RCC 7860 (cell line): ENCODE measurements at regions not wholly inside any gene's neighbourhood (a gene's known extent, or its start where the extent isn't known, plus 50 kb on each side); places are given as distances from the start of the nearest gene placed in this dataset.

Source experiments
- DNase-seq: peaks from one replicate; pipeline ENCODE4 v3.0.0-alpha.2; 2015; ENCODE audit warnings: low spot score
- FAIRE-seq: peaks from 2 replicates; lab custom pipeline; 2012; peaks lifted over from hg19 to GRCh38; lab: Jason Lieb, UNC

DNA sequence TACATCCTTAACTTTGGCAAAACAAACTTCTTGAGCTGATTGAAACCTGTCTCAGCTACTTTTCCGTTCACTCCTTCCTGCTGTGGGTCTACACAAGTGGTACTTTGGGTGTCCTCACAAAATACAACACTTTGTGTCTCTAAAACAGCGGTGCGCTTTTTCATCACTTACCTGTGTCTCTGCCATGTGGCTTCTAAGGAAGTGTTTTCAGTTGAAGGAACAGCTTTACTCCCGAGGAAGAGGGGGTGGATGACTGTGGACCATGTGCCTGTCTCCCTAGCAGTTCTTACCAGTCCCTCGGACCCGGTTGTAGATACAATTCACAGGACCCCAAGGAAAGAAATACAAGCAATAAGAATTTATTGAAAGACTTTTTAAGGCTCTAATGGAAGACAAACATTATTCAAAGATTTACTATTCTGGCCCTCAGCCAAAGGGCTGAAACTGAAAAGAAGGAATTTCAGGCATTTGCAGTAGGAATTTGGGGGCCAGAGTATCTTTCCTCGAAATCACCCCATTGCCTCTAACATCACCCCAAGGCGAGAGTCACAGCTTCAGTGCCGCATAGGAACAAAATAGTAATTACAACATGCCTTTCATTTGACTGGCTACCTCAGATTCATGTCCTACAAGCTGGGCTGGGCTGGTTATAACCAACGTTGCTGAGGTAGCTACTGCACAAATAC, 246.3 kb downstream of the ACTR3B start:
- no peak for DNase-seq
- no peak for FAIRE-seq

GRCh38 chr7:153006452-153006851, 246.9 kb downstream of the ACTR3B start:
- DNase-seq (no peak), FAIRE-seq (no peak)

- DNase-seq = no peak
- FAIRE-seq = no peak
These were observed 247.4 kb downstream of the ACTR3B start for GRCh38 chr7:153006911-153007310.

DNA sequence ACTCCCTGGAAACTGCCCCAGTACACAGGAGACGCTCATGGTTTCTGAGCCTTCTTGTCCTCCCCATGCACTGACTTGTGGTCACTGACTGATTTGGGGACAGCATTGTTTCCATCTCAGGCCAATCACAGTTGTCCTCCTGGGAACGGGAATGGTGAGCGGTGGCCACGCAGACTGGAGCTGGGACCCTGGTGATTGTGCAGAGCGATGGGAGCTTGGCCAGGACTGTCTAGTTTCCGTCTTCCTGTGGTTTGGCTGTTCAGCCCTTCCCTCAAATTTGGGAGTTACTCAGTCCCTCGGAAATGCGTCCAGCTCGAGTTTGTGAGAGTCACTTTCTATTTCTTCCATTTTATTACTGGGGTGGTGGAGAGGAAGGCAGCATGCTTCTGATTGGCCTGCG, 250.9 kb downstream of the ACTR3B start:
- no peak for FAIRE-seq

GRCh38 chr7:153012203-153012602, 252.7 kb downstream of the ACTR3B start:
- FAIRE-seq = no peak

More for the DNA sequence above, 250.9 kb downstream of the ACTR3B start:
- no peak for DNase-seq

DNA sequence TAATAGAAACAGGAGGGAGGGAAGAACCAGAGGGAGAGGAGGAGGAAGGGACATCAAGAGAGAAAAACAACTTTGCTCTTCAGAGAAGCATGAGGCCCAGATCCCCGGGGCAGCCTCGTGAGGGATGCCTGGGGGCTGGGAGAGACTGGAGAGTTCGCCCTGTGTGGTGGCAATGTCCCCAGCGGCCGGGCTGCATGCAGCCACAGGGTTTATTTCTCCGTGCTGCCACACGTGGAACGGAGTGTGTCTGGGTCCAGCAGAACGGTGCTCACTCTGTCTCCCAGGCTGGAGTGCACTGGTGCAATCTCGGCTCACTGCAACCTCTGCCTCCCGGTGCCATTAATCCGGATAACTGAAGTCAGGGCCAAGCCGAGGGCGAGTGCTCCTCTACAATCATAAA, 257.7 kb downstream of the ACTR3B start:
- DNase-seq (no peak), FAIRE-seq (no peak)

More at GRCh38 chr7:153012203-153012602, 252.7 kb downstream of the ACTR3B start:
- no peak for DNase-seq

GRCh38 chr7:153021542-153021941, 262.0 kb downstream of the ACTR3B start:
- no peak for FAIRE-seq
- no peak for DNase-seq

GRCh38 chr7:153022475-153023193, 263.1 kb downstream of the ACTR3B start:
- DNase-seq (no peak), FAIRE-seq (no peak)

- DNase-seq (no peak), FAIRE-seq (no peak)
These were observed 263.6 kb downstream of the ACTR3B start for GRCh38 chr7:153023194-153023592.

GRCh38 chr7:153027210-153027609, 267.7 kb downstream of the ACTR3B start:
- no peak for FAIRE-seq
- DNase-seq = no peak

DNA sequence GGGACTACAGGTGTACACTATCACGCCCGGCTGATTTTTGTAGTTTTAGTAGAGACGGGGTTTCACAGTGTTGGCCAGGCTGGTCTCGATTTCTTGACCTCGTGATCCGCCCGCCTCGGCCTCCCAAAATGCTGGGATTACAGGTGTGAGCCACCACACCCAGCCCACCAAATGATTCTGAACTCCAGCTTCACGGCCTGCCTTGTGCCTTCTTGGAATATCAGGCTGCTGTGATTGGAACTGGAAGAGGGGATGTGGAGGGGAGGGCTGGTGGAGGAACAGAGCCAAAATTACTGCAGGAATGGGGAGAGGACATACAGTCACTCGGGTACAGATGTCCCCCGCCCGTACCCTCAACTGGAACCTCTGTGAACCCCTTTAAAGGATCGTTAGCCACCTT, 268.4 kb downstream of the ACTR3B start:
- FAIRE-seq (no peak), DNase-seq (no peak)

DNA sequence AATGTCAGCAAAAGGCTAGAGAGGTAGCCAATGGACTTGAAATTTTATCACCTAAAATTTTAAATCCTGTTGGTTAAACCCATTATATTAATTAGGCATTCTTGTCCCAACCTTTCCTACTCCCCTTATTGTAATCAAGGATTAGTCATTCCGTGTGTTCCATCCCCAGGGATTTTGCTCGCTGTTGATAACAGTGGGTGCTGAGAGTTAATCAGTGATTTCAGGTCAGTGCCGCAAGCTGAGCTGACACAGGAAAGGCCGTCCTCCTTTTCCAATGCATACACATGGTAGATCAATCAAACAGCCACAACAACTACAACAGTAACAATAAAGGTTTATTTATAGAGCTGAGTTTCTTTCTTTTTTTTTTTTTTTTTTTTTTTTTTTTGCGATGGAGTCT, 271.4 kb downstream of the ACTR3B start:
- no peak for DNase-seq
- FAIRE-seq = no peak

DNA sequence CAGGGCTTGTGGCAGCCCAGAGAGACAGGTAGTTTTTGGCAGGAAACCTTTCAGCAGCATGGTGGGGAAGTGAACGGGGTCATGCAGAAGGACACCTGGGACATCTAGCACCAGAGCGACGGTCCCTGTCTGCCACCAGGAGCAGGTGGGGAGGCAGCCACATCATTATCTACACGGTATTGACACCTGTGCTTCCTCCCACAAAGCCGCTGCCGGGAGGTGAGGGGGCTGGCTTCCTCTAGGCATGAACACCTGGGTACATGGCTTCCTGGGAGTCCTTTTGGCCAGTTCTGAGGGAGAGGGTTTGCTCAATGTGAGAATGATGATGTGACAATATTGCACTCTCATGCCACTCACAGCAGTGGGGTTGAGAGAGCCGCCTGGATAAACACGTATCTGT, 275.2 kb downstream of the ACTR3B start:
- no peak for DNase-seq
- no peak for FAIRE-seq

DNA sequence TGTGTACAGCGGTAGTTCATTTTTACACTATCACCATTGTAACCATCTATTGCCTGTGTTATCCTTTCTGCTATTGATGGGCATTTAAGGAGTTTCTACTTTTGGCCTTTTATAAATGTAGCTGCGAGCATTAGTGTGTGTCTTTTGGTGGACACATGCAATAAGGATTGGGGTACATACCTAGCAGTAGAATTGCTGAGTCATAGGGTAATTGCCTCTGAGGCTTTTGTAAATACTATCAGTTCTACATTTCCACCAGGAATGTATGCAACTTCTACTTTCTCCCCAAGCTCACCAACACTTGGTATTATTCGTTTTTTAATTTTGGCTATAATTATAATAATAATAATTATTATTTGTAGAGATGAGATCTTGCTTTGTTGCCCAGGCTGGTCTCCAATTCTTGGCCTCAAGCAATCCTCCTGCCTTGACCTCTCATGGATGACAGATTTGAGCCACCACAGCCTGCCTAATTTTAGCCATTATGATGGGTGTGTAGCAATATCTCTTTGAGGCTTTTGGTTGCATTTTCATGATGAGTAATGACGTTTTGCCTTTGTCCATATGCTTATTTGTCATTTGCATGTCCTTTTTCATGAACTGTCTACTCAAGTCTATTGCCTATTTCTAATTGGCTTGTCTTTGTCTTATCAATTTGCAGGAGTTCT, 277.0 kb downstream of the ACTR3B start:
- no peak for DNase-seq
- FAIRE-seq = no peak

DNA sequence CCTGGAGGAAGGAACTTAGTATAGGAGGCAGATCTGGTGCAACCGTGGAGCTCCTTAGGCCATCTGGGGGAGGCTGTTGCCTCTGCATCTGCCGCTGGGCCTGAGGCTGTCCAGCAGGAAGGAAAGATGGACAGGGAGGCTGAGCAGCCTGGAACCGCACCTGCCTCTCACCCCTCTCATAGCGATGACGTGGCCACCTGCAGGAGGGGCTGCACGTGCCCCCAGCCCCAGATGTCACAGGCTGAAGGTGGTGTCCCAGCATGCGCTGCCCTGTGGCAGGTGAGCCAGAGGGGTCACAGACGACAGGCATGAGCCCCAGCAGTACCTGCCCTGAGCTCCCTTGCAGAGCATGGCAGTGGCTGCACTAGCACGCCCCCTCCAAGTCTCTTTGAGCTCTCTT, 283.9 kb downstream of the ACTR3B start:
- DNase-seq (no peak), FAIRE-seq (no peak)

GRCh38 chr7:153044981-153045380, 285.4 kb downstream of the ACTR3B start:
- DNase-seq (no peak), FAIRE-seq (no peak)

- FAIRE-seq = no peak
- DNase-seq = no peak
These were observed 287.8 kb downstream of the ACTR3B start for GRCh38 chr7:153047079-153047959.

GRCh38 chr7:153052206-153052605, 292.7 kb downstream of the ACTR3B start:
- no peak for DNase-seq
- FAIRE-seq = no peak

GRCh38 chr7:153061910-153062528, 302.5 kb downstream of the ACTR3B start:
- no peak for DNase-seq
- FAIRE-seq = no peak

DNA sequence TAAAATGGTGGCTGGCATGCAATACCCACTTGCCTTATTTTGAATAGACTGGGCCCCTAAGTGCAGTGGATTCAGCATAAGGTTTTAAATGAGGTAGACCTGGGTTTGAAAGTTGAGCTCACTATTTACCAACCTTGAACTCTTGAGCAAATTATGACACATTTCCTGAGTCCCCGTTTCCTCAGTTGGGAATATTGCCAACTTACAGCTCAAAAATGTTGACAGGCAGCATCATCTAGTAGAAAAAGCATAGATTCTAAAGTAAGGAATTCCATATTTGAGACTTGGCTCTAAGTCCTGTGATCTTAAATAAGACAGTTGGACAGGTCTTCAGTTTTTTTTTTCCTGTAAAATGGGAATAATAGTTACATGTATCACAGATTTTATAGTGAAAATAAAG, 305.5 kb downstream of the ACTR3B start:
- FAIRE-seq (no peak), DNase-seq (no peak)

DNA sequence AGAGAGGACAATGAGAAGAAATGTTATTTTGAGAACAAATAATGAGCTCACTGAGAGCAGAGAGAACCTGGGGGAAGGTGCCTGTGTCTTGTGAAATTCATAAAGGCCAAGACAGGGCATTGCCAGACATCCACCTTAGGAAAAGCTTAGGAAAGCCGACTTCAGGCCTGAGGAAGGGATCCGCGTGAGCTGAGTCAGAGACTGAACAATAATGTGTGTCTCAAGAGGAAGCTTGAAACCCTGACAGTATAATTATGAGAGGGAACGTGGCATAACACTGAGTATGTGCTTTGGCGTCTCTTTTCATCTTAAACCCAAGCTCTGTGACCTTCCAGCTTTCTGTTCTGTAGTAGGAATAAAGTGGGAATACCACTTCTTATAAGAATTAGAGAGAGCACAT, 307.2 kb downstream of the ACTR3B start:
- FAIRE-seq = no peak

More for the DNA sequence above, 307.2 kb downstream of the ACTR3B start:
- DNase-seq = no peak
